GM23338 (cell line): ENCODE measurements at regions not wholly inside any gene's neighbourhood (a gene's known extent, or its start where the extent isn't known, plus 50 kb on each side); places are given as distances from the start of the nearest gene placed in this dataset.

Experiments used
- ATAC-seq: fragments of 200-7000 bp; cut with Tn5 transposase; 3 replicates; pipeline ENCODE4 v1.9.1; 2020
- DNase-seq: peaks from one replicate; pipeline ENCODE4 v3.0.0-alpha.2; 2015; ENCODE audit warnings: low spot score
- H2AFZ ChIP-seq: fragments of 200-600 bp; sonication (generic); 2 replicates; pipeline ENCODE4 v1.8.0; 2016; ENCODE audit warnings: antibody characterized with exemption, mild to moderate bottlenecking, moderate library complexity
- H3F3A ChIP-seq: fragments of 200-600 bp; sonication (generic); replicated peaks from 2 replicates; pipeline ENCODE4 v1.8.0; 2017; ENCODE audit warnings: antibody characterized with exemption, mixed run types, low read depth
- H3K27ac ChIP-seq: fragments of 200-600 bp; sonication (generic); 2 replicates; pipeline ENCODE4 v1.6.1; 2016; ENCODE audit warnings: low read depth
- H3K27me3 ChIP-seq: fragments of 200-600 bp; sonication (generic); 2 replicates; pipeline ENCODE4 v1.8.0; 2016; ENCODE audit warnings: mild to moderate bottlenecking, mixed run types, moderate library complexity; ENCODE audit not compliant: insufficient read depth
- H3K36me3 ChIP-seq: fragments of 200-600 bp; sonication (generic); 2 replicates; pipeline ENCODE4 v1.8.0; 2016; ENCODE audit warnings: mild to moderate bottlenecking; ENCODE audit not compliant: insufficient read depth
- H3K4me1 ChIP-seq: fragments of 200-600 bp; sonication (generic); 2 replicates; pipeline ENCODE4 v1.8.0; 2016; ENCODE audit warnings: mild to moderate bottlenecking, moderate library complexity; ENCODE audit not compliant: insufficient read depth
- H3K4me2 ChIP-seq: fragments of 200-600 bp; sonication (generic); 2 replicates; pipeline ENCODE4 v1.7.1; 2017; ENCODE audit warnings: mixed run types
- H3K4me3 ChIP-seq: fragments of 200-600 bp; sonication (generic); 2 replicates; pipeline ENCODE4 v1.6.1; 2016; ENCODE audit warnings: mixed run types
- H3K79me2 ChIP-seq: fragments of 200-600 bp; sonication (generic); replicated peaks from 2 replicates; pipeline ENCODE4 v1.8.0; 2017; ENCODE audit warnings: mild to moderate bottlenecking; ENCODE audit not compliant: insufficient read depth
- H3K9me2 ChIP-seq: fragments of 200-600 bp; sonication (generic); 2 replicates; pipeline ENCODE4 v1.8.0; 2017; ENCODE audit not compliant: insufficient read depth
- H4K20me1 ChIP-seq: fragments of 200-600 bp; sonication (generic); replicated peaks from 2 replicates; pipeline ENCODE4 v1.8.0; 2017; ENCODE audit warnings: mild to moderate bottlenecking; ENCODE audit not compliant: insufficient read depth
- H3K27ac Mint-ChIP-seq: 2 replicates; pipeline ENCODE4 v1.8.0; 2020; ENCODE audit warnings: inconsistent platforms, mild to moderate bottlenecking, moderate library complexity, mixed read lengths
- H3K27me3 Mint-ChIP-seq: 3 replicates; pipeline ENCODE4 v1.8.0; 2022; ENCODE audit warnings: low read depth, mild to moderate bottlenecking, moderate library complexity, mixed read lengths, inconsistent platforms; ENCODE audit not compliant: insufficient read depth, poor library complexity
- H3K36me3 Mint-ChIP-seq: 3 replicates; pipeline ENCODE4 v1.8.0; 2021; ENCODE audit warnings: low read depth, mild to moderate bottlenecking, inconsistent platforms, moderate library complexity, mixed read lengths
- H3K4me1 Mint-ChIP-seq: 3 replicates; pipeline ENCODE4 v1.8.0; 2020; ENCODE audit warnings: mild to moderate bottlenecking, inconsistent platforms, mixed read lengths
- H3K4me3 Mint-ChIP-seq: 3 replicates; pipeline ENCODE4 v1.8.0; 2021; ENCODE audit warnings: moderate library complexity, mild to moderate bottlenecking, inconsistent platforms, mixed read lengths
- H3K9me3 Mint-ChIP-seq: 3 replicates; pipeline ENCODE4 v1.8.0; 2020; ENCODE audit warnings: moderate library complexity, mild to moderate bottlenecking, inconsistent platforms, mixed read lengths
- CREB1 ChIP-seq: fragments of 250-450 bp; sonication (Bioruptor Pico); IDR thresholded peaks from 2 replicates; pipeline ENCODE4 v1.5.0; 2020; ENCODE audit warnings: low read depth, mild to moderate bottlenecking, moderate library complexity
- CTCF ChIP-seq, 2 experiments: fragments of 200-600 bp in 1 of 2; sonication (generic) in 1 of 2; conservative IDR thresholded peaks; 2 replicates each; pipeline versions ENCODE4 v1.5.1 to v1.6.1; 2016 to 2017; ENCODE audit warnings: antibody characterized with exemption in 2 of 2, low read depth in 2 of 2, mild to moderate bottlenecking in 2 of 2, moderate library complexity in 1 of 2
- ETS1 ChIP-seq: IDR thresholded peaks from 2 replicates; pipeline ENCODE4 v1.6.1; 2016; ENCODE audit warnings: antibody characterized with exemption
- EZH2 ChIP-seq: fragments of 200-600 bp; sonication (generic); IDR thresholded peaks from one replicate; pipeline ENCODE4 v1.8.0; 2017; ENCODE audit warnings: antibody characterized with exemption, mild to moderate bottlenecking, low read depth; ENCODE audit not compliant: unreplicated experiment
- EZH2phosphoT487 ChIP-seq: fragments of 200-600 bp; sonication (generic); IDR thresholded peaks from one replicate; pipeline ENCODE4 v1.8.1; 2018; ENCODE audit warnings: antibody characterized with exemption; ENCODE audit not compliant: unreplicated experiment
- JUNB ChIP-seq: IDR thresholded peaks from one replicate; pipeline ENCODE4 v1.6.1; 2016; ENCODE audit warnings: antibody characterized with exemption; ENCODE audit not compliant: unreplicated experiment
- NANOG ChIP-seq: IDR thresholded peaks from 2 replicates; pipeline ENCODE4 v1.6.1; 2016; ENCODE audit warnings: antibody characterized with exemption, borderline replicate concordance
- POLR2AphosphoS5 ChIP-seq: IDR thresholded peaks from 2 replicates; pipeline ENCODE4 v1.6.1; 2016; ENCODE audit warnings: antibody characterized with exemption, low read depth
- REST ChIP-seq: IDR thresholded peaks from one replicate; pipeline ENCODE4 v1.6.1; 2018; ENCODE audit warnings: antibody characterized with exemption; ENCODE audit not compliant: unreplicated experiment
- STAT1 ChIP-seq: IDR thresholded peaks from one replicate; pipeline ENCODE4 v1.6.1; 2016; ENCODE audit warnings: antibody characterized with exemption; ENCODE audit not compliant: unreplicated experiment
- ZNF114 ChIP-seq: fragments of 250-450 bp; sonication (Bioruptor Pico); IDR thresholded peaks from 2 replicates; pipeline ENCODE4 v1.5.0; 2020; ENCODE audit warnings: mild to moderate bottlenecking, moderate library complexity
- ZNF331 ChIP-seq: fragments of 250-450 bp; sonication (Bioruptor Pico); IDR thresholded peaks from 2 replicates; pipeline ENCODE4 v1.5.0; 2020; ENCODE audit warnings: low read depth, mild to moderate bottlenecking, moderate library complexity
- ZNF462 ChIP-seq: fragments of 250-450 bp; sonication (Bioruptor Pico); IDR thresholded peaks from 2 replicates; pipeline ENCODE4 v1.5.0; 2020; ENCODE audit warnings: mild to moderate bottlenecking, moderate library complexity

GRCh38 chr13:34469196-34469986, 472.7 kb upstream of the NBEA start:
- Histone ChIP-seq H3K27me3 (no peaks in the 10 kb centered on the region), H3K36me3 (no peaks in the 10 kb centered on the region), H2AFZ (no peak overlapping the region), H4K20me1 (no peaks in the 10 kb centered on the region), H3F3A (no peaks in the 10 kb centered on the region), H3K4me3 (no peak overlapping the region), H3K4me1 (no peaks in the 10 kb centered on the region), H3K4me2 (no peak overlapping the region), H3K79me2 (no peaks in the 10 kb centered on the region), H3K9me2 (0 out of 2 replicates have a peak, but pooled peaks cover 2% of the 10 kb centered on the region), H3K27ac (no peak overlapping the region)
- H3K4me1 Mint-ChIP-seq, result 0 out of 3 replicates have a peak, but pooled peaks cover 4% of the 10 kb centered on the region
- no peak overlapping the region for H3K4me3 Mint-ChIP-seq
- no peak overlapping the region for H3K27ac Mint-ChIP-seq
- H3K9me3 Mint-ChIP-seq, result no peaks in the 10 kb centered on the region; the same call in 2 of the 3 replicates
- no peaks in the 10 kb centered on the region for H3K36me3 Mint-ChIP-seq
- H3K27me3 Mint-ChIP-seq, result peaks cover 3% of the 10 kb centered on the region
- TF ChIP-seq CTCF (conservative IDR thresholded peaks at IDR 0.05; ENCODE audit: low read depth in 2 of 2) (no peak), EZH2phosphoT487 (no peak), ZNF114 (CRISPR knock-in tag) (no peak), REST (no peak), CREB1 (no peak), POLR2AphosphoS5 (no peak), EZH2 (no peak), STAT1 (no peak), JUNB (no peak), ZNF331 (CRISPR knock-in tag) (no peak), ZNF462 (CRISPR knock-in tag) (no peak), NANOG (no peak), ETS1 (no peak)
- ATAC-seq (no peak), DNase-seq (no peak)
